NCI-H2196 (cell line): ENCODE measurements at regions not wholly inside any gene's neighbourhood (a gene's known extent, or its start where the extent isn't known, plus 50 kb on each side); places are given as distances from the start of the nearest gene placed in this dataset.
"Not testable (repeated sequence)": the region's sequence is repeated elsewhere in the genome, so short reads cannot be mapped to it uniquely, and the experiment has no call there.

Experiments
- DNase-seq: peaks from one replicate; lab custom pipeline; 2025; ENCODE audit not compliant: unreplicated experiment; lab: John Stamatoyannopoulos, UW

DNA sequence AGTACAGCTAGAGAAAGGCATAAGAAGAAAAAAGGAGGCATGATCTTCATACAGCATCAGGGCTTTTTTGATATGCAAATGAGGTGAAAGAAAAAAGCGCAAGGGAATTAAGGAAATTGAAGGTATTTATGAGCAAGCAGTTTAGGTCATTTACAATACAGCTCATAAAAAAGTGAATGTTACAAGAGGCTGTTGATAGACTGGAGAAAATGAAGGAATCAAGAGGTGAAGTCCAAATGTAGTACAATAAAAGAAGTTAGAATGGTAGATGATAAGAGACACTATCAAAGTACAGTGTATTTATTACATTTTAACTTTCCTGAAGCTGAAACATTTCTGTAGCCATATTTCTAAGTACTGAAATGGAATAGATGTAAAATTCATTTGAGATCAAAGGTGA lies 1349.5 kb downstream of the ADGRL3 start:
- DNase-seq = no peak

DNA sequence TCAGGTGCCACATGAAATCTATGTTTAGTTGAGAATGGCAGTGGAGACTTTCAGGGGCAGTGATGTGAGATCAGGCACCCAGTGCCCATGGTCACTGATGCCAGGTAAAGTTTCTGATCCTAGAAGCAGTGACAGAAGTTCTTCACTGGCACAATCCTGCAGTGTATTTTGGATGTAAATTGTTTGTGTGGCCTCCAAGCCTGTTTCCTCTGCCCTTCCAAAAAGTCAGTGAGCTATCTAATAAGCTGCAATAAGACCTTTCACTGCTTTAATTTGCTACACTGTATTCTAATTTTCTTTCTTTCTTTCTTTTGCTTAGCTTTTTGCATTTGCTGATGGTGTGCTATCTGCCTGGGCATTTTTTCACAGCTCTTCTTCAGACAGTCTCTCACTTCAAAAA lies 1348.6 kb downstream of the ADGRL3 start:
- DNase-seq = no peak

DNA sequence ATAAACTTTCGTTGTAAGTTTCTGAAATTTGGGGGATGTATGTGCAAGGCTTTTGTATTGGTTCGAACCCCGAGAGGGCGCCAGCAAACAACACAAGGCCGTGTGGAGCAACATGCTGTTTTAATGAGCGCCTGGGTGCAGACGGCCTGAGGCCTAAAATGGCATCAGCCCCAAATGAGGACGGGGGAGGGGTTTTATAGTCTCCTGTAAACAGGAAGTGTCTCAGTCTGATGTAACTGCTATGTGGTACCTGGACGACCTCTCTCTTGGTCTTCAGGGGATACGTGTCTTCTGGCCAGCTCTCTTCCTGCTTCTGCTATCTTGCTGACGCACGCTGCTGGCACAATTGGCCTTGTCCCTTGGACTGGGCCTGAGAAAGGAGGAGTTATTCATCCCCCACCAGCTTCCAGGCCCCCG lies 1348.0 kb downstream of the ADGRL3 start:
- DNase-seq = no peak

DNA sequence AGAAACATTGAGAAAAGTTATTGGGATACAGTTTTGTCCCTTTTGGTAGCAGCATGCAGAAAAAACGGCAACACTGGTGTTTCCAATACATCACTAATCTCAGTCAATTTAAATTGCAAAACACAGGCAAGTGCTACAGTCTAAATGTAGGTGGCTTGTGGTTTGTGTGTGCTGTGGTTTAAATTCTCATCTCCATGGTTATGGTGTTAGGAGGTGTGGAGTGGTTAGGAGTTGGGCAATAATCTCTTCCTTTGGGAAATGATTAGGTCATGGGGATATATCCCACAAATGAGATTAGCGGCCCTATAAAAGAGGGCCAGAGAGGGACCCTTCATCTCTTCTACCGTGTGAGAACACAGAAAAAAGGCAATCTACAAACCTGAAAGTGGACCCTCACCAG lies 1344.3 kb downstream of the ADGRL3 start:
- no peak for DNase-seq

DNA sequence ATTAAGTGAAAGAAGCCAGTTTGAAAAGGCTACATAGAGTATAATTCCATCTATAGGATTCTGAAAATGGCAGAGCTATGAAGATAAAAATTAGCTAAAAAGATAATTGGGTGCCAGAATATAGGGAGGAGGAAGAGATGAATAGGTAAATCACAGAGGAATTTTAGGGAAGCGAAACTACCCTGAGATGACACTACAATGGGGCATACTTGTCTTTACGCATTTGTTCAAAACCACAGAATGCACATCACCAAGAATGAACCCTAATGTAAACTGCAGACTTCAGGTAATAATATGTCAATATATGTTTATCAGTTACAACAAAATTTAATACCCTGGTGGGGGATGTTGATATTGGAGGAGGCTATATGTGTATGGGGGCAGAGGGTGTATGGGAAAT lies 1342.9 kb downstream of the ADGRL3 start:
- DNase-seq = no peak

GRCh38 chr4:62533573-62533972 lies 1333.4 kb downstream of the ADGRL3 start:
- DNase-seq = no peak

- DNase-seq = no peak
These were observed 1331.6 kb downstream of the ADGRL3 start for GRCh38 chr4:62531731-62532130.

DNA sequence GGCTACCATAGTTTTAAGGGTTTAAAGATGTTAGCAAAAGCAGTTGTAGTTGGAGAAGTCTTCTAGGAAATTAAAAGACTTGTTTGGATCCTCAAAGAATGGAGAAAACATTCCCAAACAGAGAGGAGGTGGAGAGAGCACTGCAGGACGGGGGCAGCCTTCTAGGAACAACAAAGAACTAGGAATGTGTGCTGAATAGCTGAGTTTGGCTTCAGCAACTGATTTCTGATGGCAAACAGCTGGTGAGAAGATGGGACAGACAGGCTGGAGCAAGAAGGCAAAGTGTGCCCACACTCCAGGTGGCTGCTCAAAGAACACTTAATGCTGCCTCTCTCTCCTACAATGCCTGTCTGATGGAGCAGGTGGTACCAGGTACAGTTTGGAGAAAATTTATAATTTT lies 1331.1 kb downstream of the ADGRL3 start:
- DNase-seq = no peak

GRCh38 chr4:62528874-62529273 lies 1328.7 kb downstream of the ADGRL3 start:
- no peak for DNase-seq

DNA sequence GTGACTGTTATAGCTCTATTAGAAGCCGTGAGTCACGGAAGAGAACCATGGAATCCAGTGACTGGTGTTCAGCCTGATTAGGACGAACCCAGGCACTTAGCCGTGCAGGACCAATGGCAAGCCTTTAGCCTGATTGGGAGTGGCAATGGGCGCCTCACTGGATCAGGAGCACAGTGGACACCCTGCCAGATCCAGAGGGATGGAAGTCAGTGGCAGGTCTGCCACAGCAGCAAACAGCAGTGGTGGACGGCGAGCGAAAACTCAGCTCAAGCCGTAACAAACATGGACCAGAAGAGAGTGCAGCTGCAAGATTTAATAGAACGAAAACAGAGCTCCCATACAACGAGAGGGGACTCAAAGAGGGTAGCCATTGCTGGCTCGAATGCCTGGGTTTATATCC lies 1326.5 kb downstream of the ADGRL3 start:
- DNase-seq = no peak

GRCh38 chr4:62523256-62523655 lies 1323.1 kb downstream of the ADGRL3 start:
- DNase-seq = no peak

DNA sequence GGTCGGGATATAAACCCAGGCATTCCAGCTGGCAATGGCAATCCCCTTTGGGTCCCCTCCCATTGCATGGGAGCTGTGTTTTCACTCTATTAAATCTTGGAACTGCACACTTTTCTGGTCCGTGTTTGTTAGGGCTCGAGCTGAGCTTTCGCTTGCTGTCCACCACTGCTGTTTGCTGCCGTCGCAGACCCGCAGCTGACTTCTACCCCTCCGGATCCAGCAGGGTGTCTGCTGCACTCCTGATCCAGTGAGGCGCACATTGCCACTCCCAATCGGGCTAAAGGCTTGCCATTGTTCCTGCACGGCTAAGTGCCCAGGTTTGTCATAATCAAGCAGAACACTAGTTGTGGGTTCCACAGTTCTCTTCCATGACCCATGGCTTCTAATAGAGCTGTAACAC lies 1322.1 kb downstream of the ADGRL3 start:
- DNase-seq = no peak

DNA sequence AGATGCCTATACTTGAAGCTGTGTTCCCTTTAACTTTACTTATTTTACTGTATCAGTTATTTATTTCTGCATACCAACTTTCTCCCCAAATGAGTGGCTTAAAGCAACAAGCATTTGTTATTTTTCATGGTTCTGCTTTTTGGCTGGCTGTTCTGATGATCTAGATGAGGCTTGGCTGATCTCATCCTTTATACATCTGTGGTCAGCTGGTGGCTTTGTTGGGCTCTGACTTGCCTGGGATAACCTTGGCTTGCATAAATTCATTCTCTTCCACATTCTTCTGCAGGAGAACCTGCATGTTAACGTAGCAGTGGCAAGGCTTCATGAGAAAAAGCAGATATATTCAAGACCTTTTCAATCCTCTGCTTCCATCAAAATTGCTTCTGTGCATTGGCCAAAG lies 1317.6 kb downstream of the ADGRL3 start:
- DNase-seq = no peak

GRCh38 chr4:62513306-62513705 lies 1313.2 kb downstream of the ADGRL3 start:
- no peak for DNase-seq

DNA sequence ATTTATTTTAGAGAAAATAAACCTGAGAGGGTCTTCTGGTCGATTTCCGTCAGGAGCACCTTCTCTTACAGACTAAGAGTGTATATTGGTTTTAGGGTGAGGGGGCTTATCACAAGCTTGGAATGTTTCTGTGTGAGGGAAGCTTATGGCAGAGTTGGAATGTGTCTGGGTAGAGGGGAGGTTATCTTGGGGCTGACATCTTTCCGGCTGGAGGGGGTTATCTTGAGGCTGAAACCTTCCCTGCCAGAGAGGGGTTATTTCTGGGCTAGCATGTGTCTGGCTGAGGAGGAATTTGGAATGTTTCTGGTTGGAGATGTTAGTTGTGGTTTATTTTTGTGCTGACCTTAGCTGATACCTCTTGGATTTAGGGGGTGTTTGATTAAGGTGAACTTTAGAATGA lies 1312.1 kb downstream of the ADGRL3 start:
- DNase-seq = no peak

DNA sequence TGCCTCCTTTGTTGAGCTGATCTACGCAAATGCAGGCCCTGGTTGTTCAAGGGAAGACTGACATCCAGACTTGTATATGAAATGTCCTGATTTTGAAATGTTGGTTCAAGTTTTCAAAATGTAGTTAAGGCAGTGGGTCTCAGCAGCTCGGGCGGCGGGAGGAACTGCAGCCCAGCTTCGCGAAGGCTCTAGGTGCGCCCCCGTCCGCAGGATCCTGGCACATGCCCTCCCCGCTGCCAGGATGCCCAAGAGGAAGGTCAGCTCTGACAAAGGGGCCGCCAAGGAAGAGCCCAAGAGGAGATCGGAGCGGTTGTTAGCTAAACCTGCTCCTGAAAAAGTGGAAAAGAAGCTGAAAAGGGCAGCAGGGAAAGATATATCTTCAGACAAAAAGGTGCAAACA lies 1310.1 kb downstream of the ADGRL3 start:
- DNase-seq = no peak

- no peak for DNase-seq
These were observed 1300.2 kb downstream of the ADGRL3 start for GRCh38 chr4:62500296-62500695.

- no peak for DNase-seq
These were observed 1294.9 kb downstream of the ADGRL3 start for GRCh38 chr4:62495032-62495431.

- DNase-seq = not testable (repeated sequence)
These were observed 1291.6 kb downstream of the ADGRL3 start for GRCh38 chr4:62491756-62492155.

DNA sequence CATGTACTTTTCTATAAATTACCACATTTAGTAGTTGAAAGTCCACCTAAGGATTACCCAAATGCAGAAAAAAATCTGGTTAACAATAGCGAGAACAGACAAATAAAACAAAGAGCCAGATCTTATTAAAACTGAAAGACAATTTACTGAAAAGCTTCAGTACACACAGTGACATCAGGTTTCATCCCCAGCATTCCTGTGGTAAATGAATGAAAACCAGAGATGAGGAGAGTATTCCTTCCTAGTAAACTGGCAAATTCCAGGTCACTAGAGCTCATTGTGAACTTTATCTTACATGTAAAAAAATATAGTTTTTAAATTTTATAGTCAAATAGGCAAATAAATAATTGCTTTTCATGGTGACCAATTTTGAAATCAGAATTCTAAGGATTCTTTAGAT lies 1290.5 kb downstream of the ADGRL3 start:
- no peak for DNase-seq

GRCh38 chr4:62487016-62487415 lies 1286.9 kb downstream of the ADGRL3 start:
- no peak for DNase-seq

DNA sequence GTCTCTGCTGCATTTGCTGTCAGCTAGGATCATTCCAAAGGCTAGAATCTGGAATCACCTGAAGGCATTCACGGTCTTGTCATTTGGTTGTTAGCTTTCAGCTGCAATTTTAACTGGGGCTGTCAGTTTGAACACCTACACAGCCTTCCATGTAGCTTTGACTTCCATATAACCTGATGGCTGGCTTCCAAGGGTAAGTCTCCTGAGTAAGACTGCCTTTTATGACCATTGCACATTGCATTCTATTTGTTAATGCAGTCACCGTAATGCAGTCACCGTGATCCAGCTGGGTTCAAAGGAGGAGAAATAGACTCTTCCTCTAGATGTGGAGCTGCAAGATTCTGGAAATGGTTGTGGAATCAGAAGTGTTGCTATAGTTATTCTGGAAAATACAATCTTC lies 1284.2 kb downstream of the ADGRL3 start:
- DNase-seq = no peak

DNA sequence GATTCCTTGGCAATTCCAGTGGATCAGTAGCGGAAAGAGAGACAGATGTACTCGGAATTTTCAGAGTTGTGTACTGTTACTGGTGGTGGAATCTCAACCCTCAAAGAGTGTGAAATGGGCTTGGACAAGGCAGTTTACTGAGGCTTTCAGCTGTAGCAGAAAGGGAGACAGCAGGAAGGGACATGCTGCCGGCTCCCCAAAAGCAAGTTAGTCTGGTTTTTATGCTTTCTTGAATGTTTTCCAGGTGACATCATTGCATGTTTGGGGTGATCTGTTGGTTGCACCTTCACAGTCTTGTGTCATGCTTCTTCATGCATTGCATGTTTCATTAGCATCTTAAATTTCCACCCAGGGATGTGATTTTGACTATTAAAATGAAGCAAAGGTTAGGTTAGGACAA lies 1282.2 kb downstream of the ADGRL3 start:
- no peak for DNase-seq

- no peak for DNase-seq
These were observed 1275.5 kb downstream of the ADGRL3 start for GRCh38 chr4:62475596-62475995.
